HG03571 (cell line): ENCODE measurements at regions not wholly inside any gene's neighbourhood (a gene's known extent, or its start where the extent isn't known, plus 50 kb on each side); places are given as distances from the start of the nearest gene placed in this dataset.
"Not testable (repeated sequence)": the region's sequence is repeated elsewhere in the genome, so short reads cannot be mapped to it uniquely, and the experiment has no call there.

Experiments
- ATAC-seq: cut with Tn5 transposase; IDR thresholded peaks from one replicate; pipeline ENCODE4 v1.9.1; 2021; ENCODE audit not compliant: unreplicated experiment

DNA sequence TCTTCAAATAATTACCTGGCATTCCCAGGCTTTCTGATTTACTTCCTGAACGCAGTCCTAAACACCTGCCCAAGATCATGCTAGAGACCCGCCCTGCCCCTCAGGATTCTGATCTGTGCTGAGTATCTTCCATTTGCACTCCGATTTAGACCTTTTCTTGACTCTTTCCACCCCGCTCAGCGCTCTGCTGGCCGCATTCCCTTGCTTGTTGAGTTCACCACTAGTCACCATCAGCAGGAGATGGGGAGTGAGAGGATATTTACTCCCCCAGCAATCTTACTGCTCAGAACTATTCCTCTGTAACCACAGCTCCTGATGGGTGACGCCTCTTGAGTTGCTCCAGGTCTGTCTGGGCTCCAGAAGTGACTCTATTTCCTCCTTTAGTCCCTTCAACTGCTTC lies 419.4 kb upstream of the MIR17HG start:
- no peak for ATAC-seq

DNA sequence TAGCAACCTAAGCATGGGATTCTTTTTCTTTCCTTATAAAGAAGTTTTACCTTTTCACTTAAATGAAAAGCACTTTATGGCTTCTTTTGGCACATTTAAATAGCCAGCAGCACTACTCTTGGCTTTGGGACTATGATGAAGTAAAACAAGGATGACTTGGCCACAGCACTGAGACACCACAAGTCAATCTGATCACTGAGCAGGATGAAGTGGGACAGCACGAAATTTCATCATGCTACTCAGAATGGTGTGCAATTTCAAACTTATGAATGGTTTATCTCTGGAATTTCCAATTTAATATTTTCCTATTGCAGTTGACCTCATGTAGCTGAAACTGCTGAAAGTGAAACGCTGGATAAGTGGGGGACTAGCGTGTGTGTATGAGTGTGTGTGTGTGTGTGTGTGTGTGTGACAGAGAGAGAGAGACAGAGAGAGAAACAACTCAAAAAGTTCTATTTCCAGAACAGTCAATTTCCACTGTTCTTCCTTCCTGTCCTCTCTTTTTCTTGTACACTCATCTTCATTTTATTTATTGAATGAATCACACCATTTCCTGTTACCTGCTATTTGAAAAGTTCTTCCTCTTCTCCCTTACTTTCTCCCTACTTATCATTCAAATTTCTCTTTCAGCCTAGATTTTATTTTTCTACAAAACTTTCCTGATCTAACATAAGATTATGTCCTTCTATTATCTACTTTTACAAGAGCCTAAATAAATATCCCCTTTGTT lies 414.2 kb upstream of the MIR17HG start:
- ATAC-seq, result no peak

DNA sequence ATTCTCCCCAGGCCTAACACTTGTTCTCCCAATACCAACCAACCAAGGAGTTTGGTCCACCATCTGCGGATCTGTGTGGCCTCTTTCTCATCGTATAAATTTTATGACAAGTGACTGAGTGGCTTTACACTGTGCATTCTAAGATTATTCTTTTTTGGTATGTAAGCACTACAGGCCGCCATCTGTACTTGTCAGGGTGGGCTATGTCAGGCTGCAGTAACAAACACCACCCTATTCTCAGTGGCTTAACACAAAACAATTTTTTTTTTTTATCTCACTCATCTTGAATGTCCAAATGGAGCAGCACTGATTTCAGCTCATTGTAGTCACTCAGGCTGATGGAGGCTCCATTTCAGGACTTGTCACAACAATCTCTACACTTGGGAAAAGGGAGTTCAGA lies 412.7 kb upstream of the MIR17HG start:
- no peak for ATAC-seq

DNA sequence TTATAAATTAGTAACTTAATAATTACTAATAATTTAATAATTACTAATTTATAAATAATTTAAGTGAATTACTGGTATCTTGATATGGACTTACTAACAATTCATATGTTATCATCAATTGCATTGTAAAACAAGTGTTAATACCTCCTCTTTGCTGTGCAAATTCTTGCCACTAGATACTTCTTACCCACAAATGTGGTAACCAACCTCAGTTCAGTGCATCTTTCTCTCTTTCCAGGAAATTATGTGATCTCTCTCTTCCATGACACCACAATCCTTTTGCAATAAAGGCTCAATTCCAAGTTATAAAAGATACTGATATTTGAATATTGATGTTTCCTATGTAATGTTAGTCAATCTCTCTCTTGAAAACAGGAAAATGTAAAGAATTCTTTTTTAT lies 408.6 kb upstream of the MIR17HG start:
- no peak for ATAC-seq

DNA sequence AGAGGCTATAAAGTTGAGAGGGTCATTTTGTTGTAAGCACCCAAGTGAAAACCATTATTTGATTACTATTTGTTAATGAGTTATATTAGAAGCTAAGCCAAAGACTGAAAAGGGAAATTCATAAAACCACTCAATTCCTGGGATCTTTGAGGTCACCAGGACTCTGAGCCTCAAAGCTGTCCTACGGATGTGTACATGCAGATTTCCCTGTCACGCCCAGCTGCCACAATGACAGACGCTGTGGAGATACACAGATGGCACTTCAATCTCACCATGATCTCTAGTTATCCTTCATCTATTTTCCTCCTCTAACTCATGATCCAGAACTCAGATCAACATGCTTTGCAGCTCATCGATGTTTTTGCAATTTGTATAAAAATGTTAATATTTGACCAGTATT lies 403.5 kb upstream of the MIR17HG start:
- no peak for ATAC-seq

DNA sequence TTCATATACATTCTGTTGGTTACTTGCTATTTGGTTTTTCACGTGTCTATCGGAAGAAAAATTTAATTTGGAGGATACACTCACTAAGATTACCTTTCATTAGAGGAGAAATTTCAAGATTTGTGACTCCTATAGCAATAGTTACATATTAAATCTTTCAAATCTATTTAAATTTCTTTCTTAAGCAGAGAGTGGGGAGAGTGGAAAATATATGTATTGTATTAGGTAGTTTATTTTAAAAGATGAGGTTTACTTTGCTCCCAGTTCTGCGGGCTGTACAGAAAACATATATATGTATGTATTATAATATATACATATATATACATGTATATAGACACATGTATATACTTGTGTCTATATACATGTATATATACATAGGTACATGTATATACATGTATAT lies 402.3 kb upstream of the MIR17HG start:
- ATAC-seq, result not testable (repeated sequence)

DNA sequence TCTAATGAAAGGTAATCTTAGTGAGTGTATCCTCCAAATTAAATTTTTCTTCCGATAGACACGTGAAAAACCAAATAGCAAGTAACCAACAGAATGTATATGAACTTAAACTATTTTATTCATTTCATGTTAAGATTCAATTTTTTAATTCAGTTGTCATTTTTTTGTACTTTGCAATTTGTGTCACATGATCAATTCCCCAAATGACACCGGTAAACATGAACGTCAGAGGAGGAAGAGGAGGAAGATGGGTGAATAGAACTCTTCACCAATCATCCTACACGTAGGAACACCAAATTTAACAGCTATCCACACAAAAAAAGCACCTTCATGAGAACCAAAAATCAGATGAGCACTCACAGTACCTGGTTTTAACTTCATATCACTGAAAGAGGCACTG lies 401.4 kb upstream of the MIR17HG start:
- not testable (repeated sequence) for ATAC-seq

DNA sequence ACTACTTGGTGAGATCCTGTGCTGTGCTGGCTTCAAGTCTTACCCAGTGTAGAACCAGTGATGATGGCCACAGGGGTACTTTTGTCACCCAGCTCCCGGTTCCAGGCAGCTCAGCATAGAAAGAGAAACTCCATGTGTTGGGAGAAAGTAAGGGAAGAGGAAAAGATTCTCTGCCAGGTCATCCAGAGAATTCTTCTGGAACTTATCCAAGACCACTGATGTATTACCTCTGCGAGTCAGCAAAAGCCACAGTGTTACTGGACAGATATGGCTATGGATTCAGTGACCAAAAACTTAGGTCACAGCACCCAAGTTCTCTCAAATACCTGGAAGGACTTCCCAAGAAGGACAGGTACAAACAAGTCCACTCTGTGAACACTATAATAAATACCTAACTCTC lies 399.5 kb upstream of the MIR17HG start:
- ATAC-seq, result no peak

DNA sequence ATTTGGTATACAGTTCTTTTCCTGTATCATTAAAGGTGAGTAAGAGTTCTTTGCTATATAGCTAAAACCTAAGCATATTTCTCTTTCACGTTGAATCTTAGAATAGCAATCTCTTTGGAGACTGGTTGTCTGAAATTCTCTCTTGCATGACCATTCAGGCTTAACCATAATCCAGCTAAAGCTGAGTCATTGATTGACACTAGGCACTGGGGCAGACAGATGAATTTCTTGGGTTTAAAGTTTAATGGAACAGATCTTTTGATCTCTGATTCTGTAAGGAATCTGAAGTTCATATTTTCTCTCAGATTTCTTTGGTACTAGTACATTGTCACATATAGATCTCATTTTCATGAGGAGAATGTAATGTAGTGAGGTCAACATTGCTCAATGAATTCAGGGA lies 397.3 kb upstream of the MIR17HG start:
- no peak for ATAC-seq

DNA sequence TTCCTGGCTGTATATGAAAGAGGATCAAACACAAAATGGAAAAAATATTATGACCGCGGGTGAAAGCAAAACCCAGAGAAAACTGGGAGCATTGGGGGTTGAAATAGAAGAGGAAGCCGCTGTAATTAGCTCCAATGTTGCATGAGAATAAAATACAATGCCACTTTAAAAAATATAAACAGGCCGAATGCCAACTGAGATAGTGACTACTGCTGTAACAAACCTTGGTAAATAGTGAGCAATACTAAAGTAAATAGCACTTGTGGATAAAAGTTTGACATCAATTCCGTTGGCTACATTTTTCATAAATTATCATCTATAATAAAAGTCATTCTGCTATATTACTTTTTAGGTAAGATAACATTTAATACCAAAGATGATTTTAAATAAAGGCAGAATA lies 395.8 kb upstream of the MIR17HG start:
- no peak for ATAC-seq

DNA sequence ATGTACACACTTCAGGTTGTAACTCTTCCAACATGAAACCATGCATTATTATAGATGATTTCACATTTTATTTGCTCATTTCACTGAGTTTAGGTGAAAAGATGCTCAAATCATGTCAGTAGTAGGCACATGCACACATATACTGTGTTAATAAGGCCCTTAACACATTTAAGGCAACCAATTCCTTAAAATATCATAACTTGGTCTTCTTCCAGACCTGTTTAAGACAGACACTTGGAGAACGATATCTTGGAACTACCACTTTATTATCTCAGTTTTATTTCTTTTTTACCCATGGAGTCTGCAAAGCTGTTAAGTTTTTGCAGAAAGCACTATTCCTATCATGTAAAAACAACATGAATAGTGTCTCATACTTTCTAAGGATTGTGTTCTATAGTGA lies 395.2 kb upstream of the MIR17HG start:
- ATAC-seq, result no peak

DNA sequence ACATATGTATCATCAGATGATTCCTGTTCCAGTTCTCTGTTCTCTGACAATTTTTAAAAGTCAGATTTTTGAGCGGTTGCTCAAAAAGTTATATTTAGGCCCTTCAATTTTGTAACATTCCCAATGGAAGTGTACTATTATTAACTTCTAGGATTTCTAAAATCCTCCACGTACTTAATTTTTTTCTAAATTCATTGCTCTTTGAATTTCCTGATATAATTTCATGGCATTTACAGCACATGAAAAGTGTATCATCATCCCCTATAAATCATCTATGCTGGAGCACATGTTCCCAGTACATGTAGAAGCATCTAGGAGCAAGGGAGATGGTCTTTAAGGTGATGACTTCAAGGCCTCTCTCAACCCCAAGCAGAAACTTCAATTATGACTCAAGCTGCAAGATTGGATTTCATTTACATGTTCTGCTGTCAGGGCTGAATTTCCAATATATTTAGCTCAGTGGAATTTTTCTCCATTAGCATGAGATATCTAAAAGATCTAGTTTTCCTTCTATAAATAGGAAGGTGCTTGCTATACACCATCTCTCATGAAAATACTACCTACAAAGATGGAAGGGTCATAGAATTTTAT lies 392.8 kb upstream of the MIR17HG start:
- no peak for ATAC-seq

DNA sequence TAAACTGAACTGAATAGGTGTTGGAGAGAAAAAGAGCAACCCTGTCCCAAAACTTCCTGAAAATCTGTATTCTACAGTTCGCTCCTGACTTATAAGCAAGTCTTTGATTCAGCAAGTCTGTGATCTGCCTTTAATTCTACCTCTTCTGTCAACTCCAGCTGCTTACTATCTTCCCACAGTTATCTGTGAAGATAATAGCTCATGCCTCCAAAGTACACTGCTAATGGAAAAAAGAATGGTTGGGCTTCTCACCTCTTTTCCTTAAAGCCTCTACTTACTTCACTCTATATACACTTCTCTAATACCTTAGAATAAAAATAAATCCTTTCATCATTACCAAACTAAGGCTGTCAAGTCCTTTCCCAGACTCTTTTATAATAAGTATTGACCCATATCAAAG lies 391.5 kb upstream of the MIR17HG start:
- ATAC-seq, result no peak

DNA sequence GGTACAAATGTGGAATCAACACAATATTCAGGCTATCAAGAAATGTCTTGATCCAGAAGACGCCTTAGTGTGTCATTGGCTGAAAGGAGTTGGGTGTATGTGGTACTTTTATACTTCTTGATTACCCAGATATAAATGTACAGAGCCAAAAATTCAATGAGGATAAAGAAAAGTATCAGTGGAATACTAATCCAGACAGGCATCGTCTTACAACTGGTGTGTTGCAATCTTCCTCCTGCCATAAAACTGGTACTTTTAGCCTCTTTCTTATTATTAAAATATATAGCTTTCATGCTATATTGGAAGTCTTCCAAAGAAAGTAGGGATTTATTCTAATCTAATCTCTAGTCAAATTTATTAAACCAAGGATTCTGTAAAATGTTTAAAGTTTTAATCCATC lies 388.6 kb upstream of the MIR17HG start:
- no peak for ATAC-seq

DNA sequence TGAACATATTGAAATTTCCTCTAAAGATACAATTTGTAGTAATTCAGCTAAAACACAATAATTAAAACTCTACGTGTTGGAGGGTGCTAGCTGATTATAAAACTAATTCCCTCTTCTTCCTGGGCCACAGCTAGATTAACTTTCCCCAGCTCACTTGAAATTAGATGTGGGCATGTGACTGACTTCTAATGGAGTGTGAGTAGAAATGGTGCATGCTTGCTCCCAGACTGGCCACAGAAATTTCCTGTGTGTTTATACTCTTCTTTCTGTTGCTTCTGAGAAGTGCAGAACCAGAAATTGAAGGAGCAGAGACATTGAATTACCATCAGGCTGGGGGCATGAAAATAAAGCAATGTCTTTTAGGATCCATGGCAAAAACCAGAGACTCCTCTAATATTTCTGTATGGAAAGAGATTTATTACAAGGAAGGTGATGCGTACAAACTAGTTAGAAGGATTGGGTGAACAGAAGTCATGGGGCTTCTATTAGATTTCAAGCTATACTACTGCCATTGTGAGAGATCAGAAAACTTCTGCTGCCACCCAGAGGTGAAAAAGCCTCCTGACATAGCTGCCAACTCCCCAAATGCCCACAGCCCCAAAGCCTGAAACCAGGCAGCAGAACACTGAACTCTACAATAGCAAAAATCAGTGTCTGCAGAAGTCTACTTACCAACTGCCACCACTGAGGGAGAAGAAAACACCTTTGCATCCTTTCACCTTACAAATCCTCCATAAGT lies 379.2 kb upstream of the MIR17HG start:
- no peak for ATAC-seq

DNA sequence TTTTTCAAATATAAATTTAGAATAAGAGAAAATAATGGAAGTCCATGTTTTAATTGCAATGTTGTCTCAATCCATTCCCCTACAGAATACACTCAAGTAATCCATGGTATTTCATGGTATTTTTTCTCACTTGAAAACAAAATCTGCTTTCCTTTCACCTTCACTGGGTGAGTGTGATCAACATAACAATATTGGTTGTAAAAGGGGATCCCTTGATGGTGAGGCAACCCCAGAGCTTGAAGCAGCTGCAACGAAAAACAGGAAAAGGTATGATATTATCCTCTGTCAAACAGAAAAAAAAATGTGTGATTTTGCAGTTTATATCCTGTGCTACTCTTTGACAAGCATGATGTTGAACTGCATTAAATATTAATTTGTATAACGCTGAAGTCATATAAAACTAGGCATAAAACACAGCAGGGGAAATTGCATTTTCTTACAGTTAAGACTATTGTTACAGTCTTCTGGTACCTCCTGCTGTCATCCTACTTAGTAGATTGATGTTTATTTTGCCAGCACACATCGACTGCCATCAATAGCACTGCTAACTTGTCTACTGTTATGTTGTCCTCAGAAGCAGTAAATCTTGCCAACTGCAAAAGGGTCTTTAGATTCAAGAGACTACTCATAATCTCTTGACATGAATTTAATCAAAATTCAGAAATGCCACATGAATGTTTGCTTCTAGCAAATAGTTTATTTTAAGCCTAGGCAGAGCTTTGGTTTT lies 373.1 kb upstream of the MIR17HG start:
- no peak for ATAC-seq

DNA sequence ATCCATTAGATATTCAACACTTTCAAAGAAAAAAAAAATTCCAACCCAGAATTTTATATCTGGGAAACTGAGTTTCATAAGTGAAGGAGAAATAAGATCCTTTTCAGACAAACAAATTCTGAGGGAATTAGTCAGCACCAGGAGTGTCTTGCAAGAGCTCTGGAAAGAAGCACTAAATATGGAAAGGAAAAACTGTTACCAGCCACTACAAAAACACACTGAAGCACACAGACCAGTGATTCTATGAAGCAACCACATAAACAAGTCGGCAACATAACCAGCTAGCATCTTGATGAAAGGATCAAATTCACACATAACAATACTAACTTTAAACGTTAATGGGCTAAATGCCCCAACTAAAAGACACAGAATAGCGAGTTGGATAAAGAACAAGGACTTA lies 368.4 kb upstream of the MIR17HG start:
- no peak for ATAC-seq

DNA sequence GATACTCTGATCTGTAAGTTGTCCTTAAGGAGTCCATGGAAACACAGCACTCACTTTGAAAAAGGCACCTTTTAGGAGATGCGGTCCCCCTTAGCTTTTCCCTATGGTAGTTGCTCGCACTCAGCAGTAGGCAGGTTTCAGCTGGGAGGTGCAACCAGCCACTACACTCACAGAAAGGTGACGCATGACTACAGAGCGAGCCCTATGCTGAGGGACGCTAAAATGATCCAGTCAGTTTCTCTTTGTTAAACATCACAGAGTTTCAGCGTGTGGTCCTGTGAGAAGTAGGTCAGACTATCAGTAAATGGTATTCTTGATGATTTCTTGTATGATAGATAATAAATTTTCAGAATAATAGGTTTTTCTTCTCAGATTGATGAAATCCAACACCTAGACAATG lies 362.7 kb upstream of the MIR17HG start:
- ATAC-seq, result no peak

DNA sequence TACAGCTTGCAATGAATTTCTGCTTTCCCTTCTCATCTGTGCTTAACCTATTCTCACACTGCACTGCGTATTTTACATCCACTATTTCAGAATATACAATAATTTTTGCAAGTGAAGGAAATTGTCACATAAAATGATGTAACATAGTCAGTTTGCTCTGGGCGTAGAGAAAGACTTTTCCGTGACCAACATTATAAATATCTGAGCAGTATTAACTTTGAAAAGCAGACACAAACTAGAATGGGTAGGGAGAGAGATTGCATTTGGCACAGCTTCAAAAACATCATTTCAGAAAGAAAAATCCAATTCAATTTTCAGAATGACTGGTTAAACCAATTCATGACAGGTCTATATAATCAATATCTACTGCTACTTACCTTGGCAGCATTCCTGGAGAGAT lies 352.5 kb upstream of the MIR17HG start:
- no peak for ATAC-seq

DNA sequence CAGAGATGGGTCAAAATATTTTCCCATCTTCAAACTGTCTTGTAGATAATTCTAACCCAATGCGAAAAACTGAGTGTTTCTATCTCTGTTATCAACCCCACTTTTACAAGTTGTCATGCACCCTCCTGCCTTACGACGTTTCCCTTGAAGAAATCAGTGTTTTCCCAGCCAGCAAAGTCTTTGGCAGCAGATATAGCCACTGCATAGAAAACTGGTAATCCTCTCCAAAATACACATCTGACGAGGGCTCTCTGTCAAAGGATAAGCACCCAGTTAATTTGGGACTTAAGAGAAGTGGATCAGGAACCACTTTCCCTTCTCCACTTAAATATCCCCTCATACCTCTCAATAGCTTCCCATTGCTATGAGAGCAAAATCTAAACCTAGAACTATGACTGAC lies 351.9 kb upstream of the MIR17HG start:
- no peak for ATAC-seq

DNA sequence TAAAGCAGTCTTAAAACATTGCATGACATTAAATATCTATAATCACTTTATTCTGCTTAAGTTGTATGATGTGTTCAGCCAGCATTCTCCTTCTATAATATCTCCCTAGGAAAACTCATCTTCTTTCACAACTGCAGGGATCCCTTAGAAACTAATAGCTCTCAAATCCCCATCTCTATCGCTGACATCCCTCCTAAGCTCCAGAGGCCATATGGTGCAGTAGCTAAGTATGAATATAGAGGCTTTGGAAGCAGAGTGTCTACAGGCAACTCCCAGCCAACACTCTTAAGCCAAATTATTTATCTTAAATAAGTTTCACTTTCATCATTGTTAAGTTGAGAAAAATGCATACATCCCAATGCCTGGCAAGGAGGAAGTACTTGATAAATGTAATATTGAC lies 349.5 kb upstream of the MIR17HG start:
- ATAC-seq, result no peak

DNA sequence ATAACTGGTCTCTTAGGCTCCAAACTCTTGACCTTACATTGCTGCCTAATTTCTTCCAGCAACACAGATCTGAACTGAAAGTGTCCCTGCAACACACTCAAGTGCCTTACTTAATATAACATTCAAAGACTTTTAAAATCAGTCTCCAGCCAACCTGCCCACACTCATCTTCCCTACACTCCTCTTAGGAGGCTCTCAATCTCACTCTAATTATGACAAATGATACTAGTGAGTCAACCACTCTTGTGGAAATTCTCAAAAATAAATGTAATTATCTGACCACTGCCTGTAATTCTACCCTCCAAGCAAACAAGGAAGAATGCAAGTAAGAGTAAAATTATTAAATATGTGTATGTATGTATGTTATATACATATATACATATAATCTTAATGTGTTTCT lies 348.1 kb upstream of the MIR17HG start:
- no peak for ATAC-seq
